ENCODE measurements at regions not wholly inside any gene's neighbourhood (a gene's known extent, or its start where the extent isn't known, plus 50 kb on each side); places are given as distances from the start of the nearest gene placed in this dataset.

DNA sequence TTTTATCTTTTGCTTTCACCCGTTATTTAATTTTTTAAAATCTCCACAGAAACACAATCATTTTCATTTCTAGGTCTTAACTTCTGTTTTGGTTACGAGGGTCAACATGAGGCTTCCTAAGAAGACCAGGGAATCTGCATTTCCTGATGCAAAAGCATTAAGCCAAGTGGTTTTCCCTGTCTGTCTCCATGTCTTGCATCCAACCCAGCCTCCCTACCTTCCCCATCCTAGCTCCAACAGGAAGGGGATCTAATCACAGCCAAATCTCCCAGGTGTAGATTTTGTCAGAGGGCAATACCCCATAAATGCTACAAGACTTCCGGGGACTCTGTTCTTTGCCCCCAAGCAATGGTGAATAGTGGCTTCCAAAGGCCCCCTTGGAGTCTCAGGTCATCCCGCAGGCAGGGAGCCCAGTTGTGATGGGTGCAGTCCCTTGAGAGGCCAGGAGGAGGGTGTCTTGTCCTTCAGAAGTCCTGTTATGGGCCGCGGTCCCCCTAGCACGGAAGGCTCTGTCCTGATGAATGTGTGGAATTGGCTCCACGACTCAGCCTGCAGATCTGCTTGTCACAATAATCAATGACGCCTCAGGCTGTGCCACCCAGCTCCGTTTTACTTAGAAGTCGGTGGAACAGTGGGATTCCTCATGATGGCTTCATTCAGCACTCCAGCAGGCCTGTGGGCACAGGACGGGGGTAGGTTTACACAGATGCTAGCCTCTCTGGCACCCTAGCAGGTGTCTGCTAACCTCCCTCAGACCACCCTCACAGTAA lies 141.1 kb downstream of the RGS9 start:
- DNase-seq (ENCODE audit: low read depth in 4 of 4, low spot score in 2 of 4), result peak in 1 of 4 donors; percentile 40

DNA sequence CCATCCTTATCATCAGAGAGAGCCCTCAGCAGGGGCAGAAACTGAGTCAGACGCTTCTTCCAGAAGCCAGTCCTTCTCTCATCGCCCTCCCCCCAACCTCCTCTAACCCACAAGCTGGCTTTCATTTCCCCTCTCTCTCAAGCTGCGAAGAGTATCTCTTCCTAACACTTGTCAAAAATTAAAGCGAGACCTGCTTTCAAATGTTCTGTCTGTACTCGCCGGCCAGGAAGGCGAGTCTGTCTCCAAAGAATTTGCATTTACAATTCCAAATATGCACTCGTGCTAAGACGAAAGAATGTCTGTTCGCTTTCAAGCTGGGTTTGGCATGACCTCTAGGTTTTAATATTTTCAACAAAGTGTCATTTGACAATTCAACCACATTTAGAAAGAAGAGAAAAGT lies 140.4 kb downstream of the RGS9 start:
- DNase-seq (ENCODE audit: low read depth in 4 of 4, low spot score in 2 of 4), result no peak

All from left renal cortex interstitium (tissue), 4 donors.